Inflammatory macrophage treated with lipopolysaccharide for 4 hours (primary cell): ENCODE measurements at regions not wholly inside any gene's neighbourhood (a gene's known extent, or its start where the extent isn't known, plus 50 kb on each side); places are given as distances from the start of the nearest gene placed in this dataset.

Source experiments
- DNase-seq: peaks from one replicate; pipeline ENCODE4 v3.0.0-alpha.2; 2020

DNA sequence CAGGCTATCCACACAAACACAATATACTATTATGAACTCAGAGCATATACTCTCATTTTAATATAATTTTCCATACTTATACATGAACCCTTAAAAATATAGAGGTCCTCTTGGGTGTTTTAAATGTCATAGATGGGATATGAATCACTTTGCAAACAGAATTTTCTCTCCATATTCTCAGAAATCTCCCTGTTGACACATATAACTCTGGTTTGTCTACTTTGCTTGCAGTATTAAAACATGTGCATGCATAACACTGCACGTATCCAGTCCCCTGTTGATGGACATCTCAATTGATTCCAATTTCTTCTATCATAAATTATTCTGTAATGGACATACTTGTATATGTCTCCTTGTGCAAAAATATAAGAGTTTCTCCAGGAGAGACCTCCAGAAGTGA, 417.5 kb upstream of the TBX3 start:
- DNase-seq, result no peak

DNA sequence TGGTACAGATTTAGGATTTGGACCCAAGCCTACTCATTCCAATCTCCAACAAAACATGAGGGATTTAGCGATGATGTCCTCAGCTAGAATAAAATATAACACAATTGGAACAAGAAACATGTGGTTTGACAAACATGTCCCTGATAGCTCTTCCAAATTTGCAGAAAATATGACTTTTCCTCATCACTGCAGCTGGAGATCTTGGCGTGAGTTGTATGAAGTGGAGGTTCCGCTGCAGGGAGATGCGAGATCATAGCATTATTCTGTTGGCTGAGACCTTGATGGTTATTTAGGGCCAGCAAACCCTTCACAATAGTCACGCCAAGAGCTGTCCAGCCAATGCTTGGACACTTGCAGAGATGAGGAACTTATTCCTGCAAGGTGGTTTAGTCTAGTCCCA, 413.4 kb upstream of the TBX3 start:
- DNase-seq, result no peak

DNA sequence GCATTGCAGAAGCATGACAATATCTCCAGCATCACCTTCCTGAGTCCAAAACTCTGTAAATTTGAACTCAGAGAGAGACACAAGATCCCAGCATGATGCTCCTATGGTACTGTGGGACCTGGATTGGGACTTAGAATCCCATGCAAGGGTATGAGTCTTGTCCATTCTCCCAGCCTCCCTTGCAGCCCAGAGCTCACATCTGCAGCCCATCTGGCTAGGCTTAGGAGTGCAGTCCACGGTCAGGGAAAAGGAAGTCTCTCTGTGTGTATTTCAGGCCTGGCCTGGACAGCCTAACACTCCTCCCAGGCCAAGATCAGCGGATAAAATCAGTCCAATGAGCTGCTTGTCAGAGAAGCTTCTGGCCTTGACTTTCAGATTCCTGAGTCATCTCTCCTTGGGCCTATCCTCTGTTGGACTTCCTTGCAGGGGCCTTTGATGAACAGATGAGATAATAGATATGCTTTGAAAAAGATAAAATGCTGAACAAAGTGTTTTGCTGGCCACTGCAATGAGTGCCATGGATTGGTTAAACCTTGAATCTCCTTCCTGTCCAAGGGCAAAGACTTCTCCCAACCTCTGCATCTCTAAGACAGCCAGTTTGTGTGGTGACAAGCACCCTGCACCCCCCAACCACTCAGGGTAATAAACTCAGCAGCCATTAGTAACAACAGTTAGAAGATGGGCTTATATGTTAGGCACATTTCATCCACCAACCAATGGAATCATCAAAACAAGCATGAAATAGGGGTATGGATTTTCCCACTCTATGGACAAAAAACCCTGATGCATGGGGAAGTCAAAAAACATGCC, 412.8 kb upstream of the TBX3 start:
- no peak for DNase-seq

DNA sequence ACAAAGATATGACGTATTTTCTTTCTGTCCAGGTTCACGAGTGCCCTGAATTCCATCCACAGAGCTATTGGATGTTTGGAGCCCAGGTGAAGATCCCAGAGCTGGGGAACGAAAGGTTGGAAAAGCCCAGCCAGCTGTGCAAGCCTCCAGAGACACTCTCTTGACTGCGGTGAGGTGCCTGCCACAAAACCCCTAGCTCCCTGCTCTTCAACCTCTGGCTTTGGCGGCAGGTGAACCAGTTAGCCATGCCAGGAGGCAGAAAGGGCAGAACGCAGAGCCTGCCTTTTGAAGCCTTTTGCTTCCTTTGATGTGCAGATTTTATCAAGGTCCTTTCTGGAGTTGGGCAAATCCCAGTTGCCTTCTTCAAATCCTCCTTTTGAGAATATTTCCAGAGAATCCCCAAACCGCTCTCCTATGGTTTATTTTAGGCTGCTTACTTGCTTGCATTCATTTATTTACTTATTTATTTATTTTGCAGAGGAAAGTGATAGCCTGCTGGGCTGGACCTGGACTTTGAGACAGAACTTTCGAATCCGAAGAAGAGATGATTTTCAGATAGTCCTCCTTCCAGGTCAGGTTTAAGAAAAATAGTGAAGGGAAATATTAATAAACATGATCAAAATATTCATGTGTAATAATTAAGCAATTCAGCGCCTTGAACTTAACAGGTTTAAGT, 411.2 kb upstream of the TBX3 start:
- DNase-seq, result no peak

DNA sequence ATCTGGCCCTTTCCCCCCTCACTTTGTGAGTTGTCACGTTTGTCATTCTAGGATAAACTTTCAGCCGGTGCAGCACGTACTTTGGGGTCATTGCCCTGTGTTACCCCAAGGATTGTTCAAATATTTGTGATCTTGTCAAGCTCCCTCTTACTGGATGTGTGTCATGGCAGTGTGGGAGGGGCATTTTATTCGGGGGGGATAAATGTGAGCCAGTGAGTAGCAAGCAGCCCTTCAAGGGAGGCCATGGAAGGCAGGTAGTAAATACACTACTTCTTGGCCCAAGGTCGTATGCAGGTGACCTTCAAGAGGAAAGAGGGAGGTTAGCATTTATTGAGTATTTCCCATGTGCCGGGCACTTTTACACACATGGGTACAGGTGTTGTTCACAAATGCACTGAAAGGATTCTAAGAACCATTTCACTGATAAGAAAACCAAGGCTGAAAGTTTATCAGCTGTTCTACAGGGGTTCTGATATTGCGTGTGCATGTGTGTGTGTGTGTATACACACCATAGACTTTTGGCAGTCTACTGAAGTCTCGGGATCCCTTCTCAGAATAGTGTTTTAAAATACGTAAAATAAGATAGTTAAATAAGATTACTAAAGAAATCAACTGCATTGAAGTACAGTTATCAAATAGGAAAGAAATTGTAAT, 410.3 kb upstream of the TBX3 start:
- no peak for DNase-seq

DNA sequence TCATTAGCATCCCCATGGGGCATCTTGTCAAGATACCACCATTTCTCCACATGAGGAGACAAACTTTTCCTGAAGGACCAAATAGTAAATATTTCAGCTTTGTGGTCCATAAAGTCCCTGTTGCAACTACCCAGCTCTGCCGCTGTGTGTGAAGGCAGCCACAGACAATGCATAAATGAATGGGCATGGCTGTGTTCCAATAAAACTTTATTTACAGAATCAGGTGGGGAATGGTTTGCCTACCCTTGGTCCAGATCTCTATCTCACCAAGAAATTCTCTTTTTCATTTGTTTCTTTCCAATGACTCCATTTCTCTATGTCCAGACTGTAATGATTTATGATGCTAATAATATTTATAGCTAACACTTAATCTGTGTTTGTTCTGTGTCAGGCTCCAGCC, 409.3 kb upstream of the TBX3 start:
- no peak for DNase-seq

DNA sequence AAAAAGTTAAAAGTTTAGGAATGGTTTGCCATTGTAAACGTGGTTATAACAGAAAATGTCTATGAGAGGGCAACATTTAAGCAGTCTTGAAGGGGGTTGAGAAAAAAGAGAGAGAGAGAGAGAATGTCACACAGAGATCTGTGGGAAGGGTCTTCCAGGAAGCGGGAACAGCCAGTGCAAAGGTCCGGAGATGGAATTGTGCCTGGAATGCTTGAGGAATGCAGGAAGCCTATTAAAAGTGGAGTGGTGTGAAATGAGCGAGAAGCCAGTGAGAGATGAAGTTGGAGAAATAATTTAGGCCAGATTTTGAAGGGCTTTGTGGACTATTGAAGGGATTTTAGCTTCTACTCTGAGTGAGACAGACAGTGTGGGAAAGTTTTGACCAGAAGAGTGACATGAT, 406.8 kb upstream of the TBX3 start:
- no peak for DNase-seq

DNA sequence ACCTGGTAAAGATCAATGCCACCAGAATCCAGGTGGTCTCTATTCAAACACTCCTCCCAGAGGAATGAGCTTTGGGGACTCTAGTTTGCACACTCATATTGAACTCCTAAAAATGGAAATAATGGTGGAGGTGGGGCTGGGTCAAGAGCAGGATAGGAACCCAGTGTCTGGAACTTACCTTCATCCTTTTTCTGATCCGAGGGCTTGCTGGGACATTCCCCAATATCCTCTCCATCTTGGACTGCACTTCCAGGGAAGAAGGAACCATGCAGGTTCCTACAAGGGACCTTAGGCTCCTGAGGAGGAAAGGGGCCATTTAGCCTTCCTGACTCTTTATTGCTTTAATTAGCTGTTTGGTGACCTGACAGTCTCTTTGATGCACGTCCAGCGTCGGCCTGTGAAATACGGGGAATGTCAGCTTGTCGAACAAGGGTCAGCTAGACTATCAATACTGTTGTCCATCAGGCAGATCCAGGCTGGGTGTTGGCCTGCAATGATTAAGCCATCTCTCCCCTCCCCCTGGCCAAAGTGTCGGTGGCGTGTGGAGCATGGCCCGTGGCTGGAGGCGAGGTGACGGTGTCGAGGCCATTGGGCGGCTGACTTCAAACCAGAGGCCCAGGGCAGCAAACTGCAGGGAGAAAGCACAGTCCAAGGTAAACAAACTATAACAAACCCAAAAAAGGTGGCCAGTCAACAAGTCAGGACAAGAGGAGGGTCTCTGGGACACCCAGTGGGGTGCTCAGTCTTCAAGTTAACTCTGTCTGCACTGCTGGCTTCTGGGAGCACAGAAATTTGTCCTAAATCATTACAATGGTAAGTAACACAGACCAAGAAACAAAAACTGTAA, 405.2 kb upstream of the TBX3 start:
- no peak for DNase-seq

DNA sequence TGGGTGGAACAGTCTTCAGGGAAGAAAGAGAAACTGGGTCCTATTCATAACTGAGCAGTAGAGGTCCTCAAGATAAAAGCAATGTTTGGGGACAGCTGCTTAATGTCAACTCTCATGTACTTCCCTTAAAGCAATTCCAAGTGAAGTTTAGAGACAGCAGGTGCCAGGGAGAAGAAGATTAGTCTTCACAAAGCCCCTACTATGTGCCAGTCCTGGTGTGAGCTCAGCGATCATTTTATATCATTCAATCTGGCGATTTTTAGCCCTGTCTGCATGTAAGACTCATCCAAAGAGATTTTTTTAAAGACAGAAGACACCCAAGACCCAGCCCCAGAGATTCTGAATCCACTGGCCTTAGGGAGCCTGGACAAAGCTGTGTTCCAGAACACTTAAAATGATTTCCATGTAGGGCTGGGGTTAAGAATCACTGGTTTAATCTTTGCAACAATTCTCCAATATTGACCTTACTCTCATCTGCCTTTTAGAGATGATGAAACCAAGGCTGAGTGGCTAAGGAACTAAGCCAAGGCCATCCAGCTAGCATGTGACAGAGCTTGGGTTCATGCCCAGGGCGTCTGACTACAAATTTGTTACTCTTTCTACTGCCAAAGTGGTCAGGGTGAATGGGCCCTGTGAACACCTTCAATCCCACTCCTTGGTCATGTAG, 404.5 kb upstream of the TBX3 start:
- DNase-seq, result no peak

DNA sequence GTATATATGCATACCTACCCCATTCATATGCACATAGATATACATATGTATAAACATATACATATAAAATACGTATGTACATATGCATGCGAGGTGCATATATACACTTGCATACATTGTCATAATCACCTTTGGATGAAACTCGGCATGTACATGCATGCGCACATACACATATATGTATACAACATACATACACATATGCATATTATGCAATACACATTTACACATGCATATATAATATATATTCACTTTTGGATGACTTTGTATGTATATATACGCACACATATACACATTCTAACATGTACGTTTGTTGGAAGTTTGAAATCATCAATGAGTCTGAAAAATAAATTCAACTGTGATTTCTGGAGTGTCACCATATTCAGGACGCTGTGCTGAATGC, 401.6 kb upstream of the TBX3 start:
- DNase-seq, result no peak

DNA sequence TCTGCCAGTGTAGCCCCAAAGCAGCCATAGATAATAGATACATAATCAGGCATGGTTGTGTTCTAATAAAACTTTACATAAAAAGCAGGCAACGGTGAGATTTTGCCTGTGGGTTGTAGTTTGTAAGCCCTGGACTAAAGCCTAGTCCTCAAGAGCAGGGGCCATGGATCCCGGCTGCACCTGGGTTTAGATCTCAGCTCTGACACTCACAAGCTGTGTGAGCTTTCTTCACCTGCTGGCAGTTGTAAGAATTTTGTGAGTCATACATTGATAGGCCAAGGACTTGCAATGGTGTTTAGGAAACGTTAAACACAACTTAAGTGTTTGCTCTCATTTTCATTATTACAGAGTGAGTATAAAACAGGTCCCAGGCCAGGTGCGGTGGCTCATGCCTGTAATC, 395.8 kb upstream of the TBX3 start:
- no peak for DNase-seq

DNA sequence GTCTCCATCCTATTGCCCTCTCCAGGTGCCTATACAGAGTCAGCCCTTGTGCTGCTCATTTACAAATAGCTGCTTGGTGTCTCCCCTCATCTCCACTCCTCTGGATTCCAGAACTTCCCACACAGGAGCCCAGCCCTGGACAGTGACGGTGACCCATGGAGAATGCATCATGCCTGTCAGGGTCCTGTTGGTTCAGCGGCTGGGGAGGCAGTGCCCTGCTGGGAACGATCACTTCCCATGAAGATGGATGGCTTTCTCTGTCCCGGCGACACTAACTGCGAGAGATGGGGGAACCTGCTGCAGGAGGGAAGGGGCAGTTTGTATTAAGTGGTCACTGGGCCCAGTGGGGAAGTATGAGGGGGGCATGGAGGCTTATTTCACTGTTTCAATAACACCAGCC, 395.0 kb upstream of the TBX3 start:
- DNase-seq, result no peak

DNA sequence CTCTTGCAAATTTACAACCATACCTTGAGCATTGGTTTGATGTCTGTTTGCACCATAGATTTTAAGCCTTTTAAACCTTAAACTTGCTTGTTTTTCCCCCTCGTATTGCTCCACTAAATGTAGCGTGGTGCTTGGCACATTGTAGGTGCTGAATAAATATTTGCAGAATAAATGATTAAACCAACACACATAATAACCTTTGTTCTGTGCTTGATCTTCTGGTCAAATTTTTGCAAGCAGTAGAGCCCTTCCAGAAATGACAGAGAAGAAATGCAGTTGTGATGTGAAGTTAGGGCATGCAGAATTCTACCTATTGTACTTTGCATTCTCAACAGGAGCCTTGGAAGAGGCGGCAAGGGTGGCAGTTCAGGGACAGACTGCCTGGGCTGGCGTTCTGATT, 394.4 kb upstream of the TBX3 start:
- no peak for DNase-seq

DNA sequence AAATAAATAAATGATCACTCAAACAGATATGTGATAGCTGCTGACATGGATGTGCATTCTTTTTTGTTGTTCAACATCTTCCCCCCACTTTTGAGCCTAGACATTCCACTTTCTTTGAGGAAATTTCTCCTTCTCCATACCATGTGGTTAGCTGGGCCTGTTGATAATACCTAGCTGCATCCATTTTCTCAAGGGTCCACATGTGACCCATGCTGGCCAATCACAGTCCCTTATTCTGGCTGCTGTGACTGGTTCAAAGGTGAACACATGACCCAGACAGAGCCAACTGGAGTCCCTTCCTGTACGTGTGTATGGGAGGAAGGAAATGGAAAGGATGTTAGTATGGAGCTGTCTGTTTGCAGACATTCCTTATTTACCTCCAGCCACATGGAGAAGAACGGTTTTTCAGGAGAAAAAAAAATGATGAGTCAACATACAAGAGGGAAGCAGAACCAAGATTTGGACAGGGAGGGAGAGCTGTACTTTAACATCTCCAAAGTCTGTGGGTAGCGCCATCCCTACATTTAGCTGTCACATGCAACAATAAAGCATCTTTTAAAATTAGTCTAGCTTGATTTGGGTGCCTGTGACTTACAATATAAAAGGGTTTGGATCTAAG, 391.7 kb upstream of the TBX3 start:
- DNase-seq, result no peak

DNA sequence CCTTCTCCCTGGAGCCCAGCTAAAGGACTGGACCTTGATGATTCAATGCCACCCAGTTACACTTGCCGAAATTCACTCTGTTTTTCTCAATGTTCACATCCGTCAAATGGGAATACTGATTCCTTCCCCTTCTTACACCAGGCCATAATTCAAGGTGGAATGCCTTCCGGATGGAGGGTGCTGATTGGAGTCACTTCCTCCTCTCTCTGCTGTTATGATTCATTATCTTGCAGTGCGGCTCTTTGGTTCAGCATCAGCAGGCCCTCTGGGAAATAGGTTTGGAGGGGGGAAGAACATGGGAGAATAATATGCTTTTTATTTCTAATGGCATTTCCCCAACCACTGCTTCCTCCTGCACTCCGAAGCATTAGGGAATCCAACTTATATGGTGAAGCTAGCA, 390.6 kb upstream of the TBX3 start:
- DNase-seq, result no peak

DNA sequence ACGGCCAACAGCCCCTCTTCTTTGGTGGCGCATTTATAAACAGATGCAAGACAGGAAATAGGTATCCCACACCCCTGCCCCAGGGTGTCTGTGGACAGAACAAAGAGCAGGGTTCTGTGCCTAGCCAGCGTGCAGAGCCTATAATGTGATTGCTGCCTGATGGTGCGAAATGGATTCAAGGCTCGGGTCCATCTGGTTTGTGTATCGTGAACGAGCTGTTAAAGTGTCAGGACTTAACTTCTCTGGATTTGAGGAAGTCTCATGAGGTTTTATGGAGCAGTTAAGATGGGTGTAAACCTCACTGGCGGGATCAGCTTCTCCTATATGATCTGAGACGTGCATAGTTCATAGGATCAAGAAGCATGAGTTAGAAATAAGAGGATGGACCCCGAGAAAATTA, 388.7 kb upstream of the TBX3 start:
- DNase-seq, result no peak

DNA sequence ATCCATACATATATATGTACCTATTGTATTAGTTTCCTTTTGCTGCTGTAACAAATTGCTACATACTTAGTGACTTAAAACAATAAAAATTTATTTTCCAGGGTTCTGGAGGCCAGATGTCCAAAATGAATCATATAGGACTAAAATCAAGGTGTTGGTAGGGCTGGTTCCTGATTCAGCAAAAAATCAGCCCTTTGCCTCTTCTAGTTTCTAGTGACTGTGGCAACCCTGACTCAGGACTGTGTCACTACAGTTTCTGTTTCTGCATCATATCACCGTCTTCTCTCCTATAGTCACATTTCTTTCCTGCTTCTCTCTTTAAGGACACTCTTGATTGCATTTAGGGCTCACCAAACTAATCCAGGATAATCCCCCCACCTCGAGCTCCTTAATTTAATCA, 386.3 kb upstream of the TBX3 start:
- DNase-seq, result no peak

DNA sequence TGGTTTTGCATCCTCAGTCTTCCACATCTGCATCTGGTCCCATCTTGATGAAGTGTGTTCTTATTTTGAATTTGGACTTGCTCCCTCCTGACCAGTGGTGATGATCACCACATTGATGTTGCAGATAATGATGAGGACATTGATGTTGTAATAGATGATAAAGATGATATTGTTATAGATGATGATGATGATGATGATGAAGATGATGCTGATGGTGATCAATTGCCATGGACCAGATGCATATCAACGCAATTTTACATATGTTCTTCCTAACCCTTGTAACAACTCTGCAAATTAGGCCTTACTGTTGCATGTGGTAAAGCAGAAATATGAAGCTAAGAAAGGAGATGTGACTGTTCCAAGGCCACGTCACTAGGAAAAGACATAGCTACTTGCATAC, 380.3 kb upstream of the TBX3 start:
- no peak for DNase-seq

DNA sequence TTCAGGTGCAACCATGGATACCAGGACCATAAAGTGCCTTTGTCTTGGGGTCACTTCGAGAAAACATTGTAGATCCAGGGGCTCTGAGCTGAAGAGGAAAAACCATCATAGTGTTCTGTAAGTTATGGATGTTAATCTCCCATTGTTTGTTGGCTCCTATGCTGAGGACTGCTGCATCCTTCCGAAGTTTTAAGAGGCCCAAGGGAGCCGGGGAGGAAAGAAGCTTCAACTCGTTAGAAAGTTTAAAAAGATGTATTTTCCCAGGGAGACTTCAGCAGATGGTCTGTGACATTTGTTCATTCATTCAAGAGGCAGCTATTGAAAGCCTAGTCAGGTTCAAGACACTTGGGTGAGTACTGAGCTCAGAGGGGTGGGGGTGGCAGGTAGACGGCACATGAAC, 378.8 kb upstream of the TBX3 start:
- DNase-seq, result no peak

DNA sequence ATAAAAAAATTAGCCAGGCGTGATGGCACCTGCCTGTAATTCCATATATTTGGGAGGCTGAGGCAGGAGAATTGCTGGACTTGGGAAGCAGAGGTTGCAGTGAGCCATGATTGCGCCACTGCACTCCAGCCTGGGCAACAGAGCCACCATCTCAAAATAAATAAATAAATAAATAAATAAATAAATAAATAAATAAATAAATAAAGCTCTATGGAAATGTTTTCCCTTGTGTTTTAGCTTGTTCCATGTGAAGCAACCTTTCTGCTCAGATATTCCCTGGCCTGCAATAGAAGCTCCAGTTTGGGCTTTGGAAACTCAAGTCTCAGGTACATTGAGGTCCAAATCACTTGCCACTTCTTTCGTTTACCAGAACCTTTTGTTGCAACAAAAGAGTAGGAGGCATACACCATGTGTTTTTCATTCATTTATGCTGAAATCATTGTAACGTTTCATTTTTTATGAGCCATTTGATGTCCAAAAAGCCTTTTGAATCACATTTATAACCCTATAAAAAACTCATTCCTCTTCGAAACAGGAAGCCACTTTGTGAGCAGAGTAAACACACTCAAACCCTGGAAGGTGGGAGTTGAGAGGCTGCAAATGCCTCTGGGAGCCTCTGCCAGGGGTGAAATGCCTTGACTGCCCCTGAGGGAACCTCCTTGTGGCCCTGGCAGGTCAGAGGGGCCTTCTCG, 376.6 kb upstream of the TBX3 start:
- no peak for DNase-seq

DNA sequence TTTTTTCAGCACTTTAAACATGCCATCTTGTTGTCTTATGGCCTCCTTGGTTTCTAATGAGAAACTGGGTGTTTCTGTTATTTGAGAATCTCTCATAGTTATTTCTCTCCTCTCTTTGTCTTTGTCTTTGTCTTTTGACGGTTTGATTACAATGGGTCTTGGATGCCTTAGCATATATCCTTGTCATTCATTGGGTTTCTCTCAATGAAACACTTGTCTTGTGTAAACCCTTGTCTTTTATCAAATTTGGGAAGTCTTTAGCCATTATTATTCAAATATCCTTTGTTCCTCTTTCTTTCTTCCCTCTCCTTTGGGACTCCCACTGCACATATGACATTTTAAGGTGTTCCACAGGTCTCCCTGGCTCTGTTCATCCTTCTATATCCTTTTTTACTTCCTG, 373.5 kb upstream of the TBX3 start:
- no peak for DNase-seq

DNA sequence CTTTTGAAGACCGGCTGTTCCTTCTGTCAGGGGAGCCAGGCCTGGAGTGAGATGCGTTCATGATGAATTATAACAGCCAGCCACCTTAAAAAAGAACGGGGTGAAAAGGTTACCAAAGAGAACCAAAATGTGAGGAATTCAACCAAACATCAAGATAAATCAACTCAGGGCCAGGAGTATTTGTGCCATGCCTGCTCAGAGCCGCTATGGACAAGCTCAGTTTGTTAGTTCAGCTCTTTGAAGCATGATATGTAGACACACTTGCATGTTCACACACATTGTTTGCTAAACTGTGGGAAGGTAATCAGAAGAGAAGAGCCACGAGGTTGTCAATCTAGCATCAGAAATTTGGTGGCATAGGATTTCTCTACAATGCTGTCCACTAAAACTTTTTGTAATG, 367.4 kb upstream of the TBX3 start:
- DNase-seq, result no peak
